Testis (tissue), 2 donors: ENCODE measurements at regions not wholly inside any gene's neighbourhood (a gene's known extent, or its start where the extent isn't known, plus 50 kb on each side); places are given as distances from the start of the nearest gene placed in this dataset.

Source experiments
- DNase-seq: peaks from one replicate; pipeline ENCODE4 v3.0.0-alpha.2; 2019
- H3K27ac ChIP-seq, 2 donors: fragments of 200-600 bp; sonication (generic); one replicate each; pipeline ENCODE4 v1.5.1; 2019
- H3K27me3 ChIP-seq: fragments of 200-600 bp; sonication (generic); one replicate; pipeline ENCODE4 v1.5.1; 2019
- H3K36me3 ChIP-seq: fragments of 200-600 bp; sonication (generic); one replicate; pipeline ENCODE4 v1.5.1; 2017; ENCODE audit warnings: low read depth; ENCODE audit errors: missing control alignments
- H3K4me1 ChIP-seq: fragments of 200-600 bp; sonication (generic); one replicate; pipeline ENCODE4 v1.5.1; 2019
- H3K4me3 ChIP-seq, 2 donors: fragments of 200-600 bp; sonication (generic); one replicate each; pipeline ENCODE4 v1.5.1; 2017 to 2019
- H3K9me3 ChIP-seq: fragments of 200-600 bp; sonication (generic); one replicate; pipeline ENCODE4 v1.5.1; 2017
- CTCF ChIP-seq, 3 experiments: fragments of 450-650 bp in 2 of 3; fragments of 200-600 bp in 1 of 3; sonication (generic) in 1 of 3; IDR thresholded peaks; one replicate each; pipeline ENCODE4 v1.5.1; 2016 to 2019; ENCODE audit warnings: antibody characterized with exemption in 3 of 3, mild to moderate bottlenecking in 2 of 3, moderate library complexity in 1 of 3
- POLR2A ChIP-seq: fragments of 450-650 bp; IDR thresholded peaks from one replicate; pipeline ENCODE4 v1.6.1; 2017; ENCODE audit warnings: antibody characterized with exemption, mild to moderate bottlenecking, moderate library complexity
- WGBS, 2 donors: methylation state at CpG; one replicate each; pipeline ENCODE4 v1.1.5; 2018; 5-methylcytosine and 5-hydroxymethylcytosine counted together
- intact Hi-C: fragments of 100-400 bp; cut with DNase I; formaldehyde crosslinking; loops from one replicate; pipeline ENCODE4 v1.15.1; 2023; ENCODE audit warnings: low total_unique reads

- no peaks in the 10 kb centered on the region for H3K36me3 ChIP-seq
- no peak for DNase-seq
Observed at GRCh38 chr13:70541451-70541850, 433.2 kb upstream of the KLHL1 start.

DNA sequence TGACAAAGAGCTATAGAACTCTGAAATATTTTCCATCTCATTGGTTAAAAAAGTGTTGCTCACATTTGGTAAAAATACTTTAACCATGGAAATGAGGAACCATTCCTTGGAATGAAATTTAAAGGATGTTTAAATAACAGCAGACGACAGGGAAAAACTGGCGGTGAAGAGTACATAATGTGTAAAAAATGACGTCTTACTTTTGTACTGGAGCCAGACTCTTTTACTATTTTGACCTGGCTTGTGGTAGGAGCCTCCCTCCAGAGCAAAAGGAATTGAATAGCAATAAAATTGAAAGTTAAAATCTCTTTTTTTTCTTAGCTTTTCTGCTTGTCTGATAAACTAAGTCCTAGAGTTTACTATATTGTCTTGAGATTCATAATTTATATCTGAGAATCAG lies 426.2 kb upstream of the KLHL1 start:
- H3K4me1 ChIP-seq, result no peaks in the 10 kb centered on the region
- H3K27ac ChIP-seq, result no peak overlapping the region
- no peaks in the 10 kb centered on the region for H3K36me3 ChIP-seq
- no peaks in the 10 kb centered on the region for H3K9me3 ChIP-seq
- H3K4me3 ChIP-seq, result no peak overlapping the region
- no peak for DNase-seq
- intact Hi-C loops, result no loop called here
- TF ChIP-seq POLR2A, result no peak
- TF ChIP-seq CTCF (IDR thresholded peaks at IDR 0.05), result no peak
- no peaks in the 10 kb centered on the region for H3K27me3 ChIP-seq
- WGBS, 2 donors, result 23 to 24% methylated on average over 3 of the region's 3 CpGs

More at GRCh38 chr13:70541451-70541850, 433.2 kb upstream of the KLHL1 start:
- H3K27me3 ChIP-seq, result no peaks in the 10 kb centered on the region
- no peaks in the 10 kb centered on the region for H3K4me1 ChIP-seq
- H3K27ac ChIP-seq, result no peak overlapping the region
- no peaks in the 10 kb centered on the region for H3K9me3 ChIP-seq
- intact Hi-C loops, result no loop called here
- TF ChIP-seq CTCF (IDR thresholded peaks at IDR 0.05) (no peak), POLR2A (no peak)
- WGBS, 2 donors, result 89 to 94% methylated on average over 4 of the region's 4 CpGs
- no peak overlapping the region for H3K4me3 ChIP-seq

- DNase-seq, result no peak
- intact Hi-C loops, result no loop called here
- WGBS, 2 donors, result 60 to 74% methylated on average over 2 of the region's 2 CpGs
- Histone ChIP-seq H3K36me3 (no peaks in the 10 kb centered on the region), H3K9me3 (no peaks in the 10 kb centered on the region), H3K4me1 (no peaks in the 10 kb centered on the region), H3K4me3 (no peak overlapping the region), H3K27me3 (no peaks in the 10 kb centered on the region), H3K27ac (no peak overlapping the region)
- TF ChIP-seq CTCF (IDR thresholded peaks at IDR 0.05) (no peak), POLR2A (no peak)
Observed at GRCh38 chr13:70529652-70530051, 421.4 kb upstream of the KLHL1 start.

DNA sequence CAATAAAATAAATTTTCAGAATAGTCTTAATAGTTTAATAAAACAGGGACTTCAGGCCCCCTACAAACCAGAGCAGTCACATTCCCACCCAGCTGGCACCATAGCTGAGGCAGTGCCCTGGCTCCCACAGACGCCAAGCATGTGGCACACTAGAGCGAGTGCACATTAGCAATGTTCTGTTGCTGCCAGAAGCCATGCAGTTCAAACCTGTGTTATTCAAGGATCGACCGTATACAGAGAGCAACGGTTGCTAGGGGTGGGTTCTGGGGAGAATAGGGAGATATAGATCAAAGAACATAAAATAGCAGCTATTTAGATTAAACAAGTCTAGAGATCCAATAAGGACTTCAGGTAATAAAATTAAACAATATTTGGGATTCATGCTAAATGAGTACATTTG lies 419.3 kb upstream of the KLHL1 start:
- no peaks in the 10 kb centered on the region for H3K9me3 ChIP-seq
- DNase-seq, result no peak
- H3K27ac ChIP-seq, result no peak overlapping the region
- H3K4me1 ChIP-seq, result no peaks in the 10 kb centered on the region
- no peak overlapping the region for H3K4me3 ChIP-seq
- WGBS, 2 donors, result 89 to 92% methylated on average over 5 of the region's 5 CpGs
- no peak for TF ChIP-seq CTCF (IDR thresholded peaks at IDR 0.05)
- no peak for TF ChIP-seq POLR2A
- intact Hi-C loops, result no loop called here
- no peaks in the 10 kb centered on the region for H3K27me3 ChIP-seq
- no peaks in the 10 kb centered on the region for H3K36me3 ChIP-seq

GRCh38 chr13:70523622-70524021 lies 415.4 kb upstream of the KLHL1 start:
- intact Hi-C loops, result no loop called here
- Histone ChIP-seq H3K4me1 (no peaks in the 10 kb centered on the region), H3K27me3 (no peaks in the 10 kb centered on the region), H3K4me3 (no peak overlapping the region), H3K27ac (no peak overlapping the region), H3K9me3 (no peaks in the 10 kb centered on the region), H3K36me3 (no peaks in the 10 kb centered on the region)
- no peak for DNase-seq
- no peak for TF ChIP-seq POLR2A
- WGBS, 2 donors, result 36 to 39% methylated on average over 2 of the region's 2 CpGs
